CD4-positive, alpha-beta T cell (primary cell): ENCODE measurements at regions not wholly inside any gene's neighbourhood (a gene's known extent, or its start where the extent isn't known, plus 50 kb on each side); places are given as distances from the start of the nearest gene placed in this dataset.

ENCODE experiments used
- ATAC-seq: fragments of 200-7000 bp; cut with Tn5 transposase; one replicate; pipeline ENCODE4 v1.10.0; 2022; ENCODE audit warnings: mild to moderate bottlenecking; ENCODE audit not compliant: poor library complexity
- CTCF ChIA-PET: fragments of 350-600 bp; sonication (Branson Sonifier 250); formaldehyde crosslinking; loops from one replicate; lab custom pipeline; 2021; ENCODE audit warnings: antibody characterized with exemption, inconsistent platforms; lab: Charles Lee
- POLR2A ChIA-PET: fragments of 350-600 bp; sonication (Branson Sonifier 250); formaldehyde crosslinking; loops from one replicate; lab custom pipeline; 2021; ENCODE audit warnings: antibody characterized with exemption, inconsistent platforms; lab: Charles Lee
- DNase-seq, 14 experiments: peaks; one replicate each; pipeline ENCODE4 v3.0.0-alpha.2; 2013 to 2020; ENCODE audit warnings: mixed read lengths in 2 of 14
- H3K27ac ChIP-seq, 2 donors: one replicate each; pipeline versions ENCODE4 v1.5.1 to v1.7.0; 2013; ENCODE audit warnings: low read length in 2 of 2, low read depth in 1 of 2, mild to moderate bottlenecking in 1 of 2
- H3K27me3 ChIP-seq, 2 experiments: 1 replicate in 1 of 2; 2 replicates in 1 of 2; pipeline versions ENCODE4 v1.6.1 to v1.7.0; 2013; ENCODE audit warnings: low read length in 2 of 2, control low read depth in 1 of 2, mild to moderate bottlenecking in 1 of 2, moderate library complexity in 1 of 2; ENCODE audit not compliant: insufficient read depth in 2 of 2, control insufficient read depth in 1 of 2
- H3K36me3 ChIP-seq: one replicate; pipeline ENCODE4 v1.6.1; 2013; ENCODE audit warnings: low read length, control low read depth; ENCODE audit not compliant: insufficient read depth
- H3K4me1 ChIP-seq: one replicate; pipeline ENCODE4 v1.6.1; 2013; ENCODE audit warnings: low read length, control low read depth; ENCODE audit not compliant: insufficient read depth
- H3K4me3 ChIP-seq: one replicate; pipeline ENCODE4 v1.5.1; 2013; ENCODE audit warnings: mild to moderate bottlenecking, low read length, moderate library complexity
- H3K9me3 ChIP-seq, 2 experiments: 1 replicate in 1 of 2; 2 replicates in 1 of 2; pipeline versions ENCODE4 v1.6.1 to v1.7.0; 2013; ENCODE audit warnings: low read length in 2 of 2, mild to moderate bottlenecking in 2 of 2, control low read depth in 1 of 2, moderate library complexity in 1 of 2; ENCODE audit not compliant: control insufficient read depth in 1 of 2, insufficient read depth in 1 of 2
- H3K27ac Mint-ChIP-seq: one replicate; pipeline ENCODE4 v1.8.0; 2020; ENCODE audit warnings: mixed read lengths
- H3K27me3 Mint-ChIP-seq: one replicate; pipeline ENCODE4 v1.8.0; 2021; ENCODE audit warnings: mixed read lengths
- H3K36me3 Mint-ChIP-seq: one replicate; pipeline ENCODE4 v1.8.0; 2021; ENCODE audit warnings: low read depth, mixed read lengths
- H3K4me1 Mint-ChIP-seq: one replicate; pipeline ENCODE4 v1.8.0; 2021; ENCODE audit warnings: low read depth, mixed read lengths
- H3K4me3 Mint-ChIP-seq: one replicate; pipeline ENCODE4 v1.8.0; 2020; ENCODE audit warnings: mild to moderate bottlenecking, mixed read lengths
- H3K9me3 Mint-ChIP-seq: one replicate; pipeline ENCODE4 v1.8.0; 2020; ENCODE audit warnings: mixed read lengths
- intact Hi-C, 2 experiments: fragments of 100-400 bp; cut with DNase I in 1 of 2; cut with micrococcal nuclease in 1 of 2; formaldehyde crosslinking; loops; one replicate each; pipeline versions ENCODE4 v1.15.1 to v1.9.0; 2023 to 2025; cut with DNase I, micrococcal nuclease
- TF ChIP-seq, protein P1 (sequence below): fragments of 200-600 bp; IDR thresholded peaks from one replicate; pipeline ENCODE4 v1.8.0; 2022; ENCODE audit warnings: antibody characterized with exemption, mild to moderate bottlenecking

DNA sequence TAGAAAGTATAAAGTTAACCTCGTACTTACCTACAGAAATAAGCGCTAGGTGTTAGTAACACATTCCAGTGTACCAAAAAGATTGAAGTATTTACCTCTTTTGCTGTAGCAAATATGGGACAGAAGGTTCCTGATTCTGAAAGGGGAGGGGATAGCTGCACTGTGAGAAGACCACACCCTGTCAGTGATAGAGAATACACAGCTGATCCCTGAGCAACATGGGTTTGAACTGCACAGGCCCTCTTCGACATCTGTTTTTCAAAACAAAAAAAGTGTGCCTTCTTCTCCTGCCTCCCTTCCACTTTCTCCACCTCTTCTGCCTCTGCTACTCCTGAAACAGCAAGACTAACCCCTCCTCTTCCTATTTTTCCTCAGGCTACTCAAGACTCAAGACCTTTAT is 201.8 kb upstream of the SLIT2 start:
- CTCF ChIA-PET, result no interaction called here
- no peak overlapping the region for H3K4me3 ChIP-seq
- Mint-ChIP-seq H3K4me1 (no peaks in the 10 kb centered on the region), H3K36me3 (no peaks in the 10 kb centered on the region), H3K27ac (no peak overlapping the region), H3K9me3 (peaks cover 2% of the 10 kb centered on the region), H3K4me3 (no peak overlapping the region), H3K27me3 (no peaks in the 10 kb centered on the region)
- no peaks in the 10 kb centered on the region for H3K36me3 ChIP-seq
- no peak overlapping the region for H3K27ac ChIP-seq
- TF ChIP-seq, protein P1, sequence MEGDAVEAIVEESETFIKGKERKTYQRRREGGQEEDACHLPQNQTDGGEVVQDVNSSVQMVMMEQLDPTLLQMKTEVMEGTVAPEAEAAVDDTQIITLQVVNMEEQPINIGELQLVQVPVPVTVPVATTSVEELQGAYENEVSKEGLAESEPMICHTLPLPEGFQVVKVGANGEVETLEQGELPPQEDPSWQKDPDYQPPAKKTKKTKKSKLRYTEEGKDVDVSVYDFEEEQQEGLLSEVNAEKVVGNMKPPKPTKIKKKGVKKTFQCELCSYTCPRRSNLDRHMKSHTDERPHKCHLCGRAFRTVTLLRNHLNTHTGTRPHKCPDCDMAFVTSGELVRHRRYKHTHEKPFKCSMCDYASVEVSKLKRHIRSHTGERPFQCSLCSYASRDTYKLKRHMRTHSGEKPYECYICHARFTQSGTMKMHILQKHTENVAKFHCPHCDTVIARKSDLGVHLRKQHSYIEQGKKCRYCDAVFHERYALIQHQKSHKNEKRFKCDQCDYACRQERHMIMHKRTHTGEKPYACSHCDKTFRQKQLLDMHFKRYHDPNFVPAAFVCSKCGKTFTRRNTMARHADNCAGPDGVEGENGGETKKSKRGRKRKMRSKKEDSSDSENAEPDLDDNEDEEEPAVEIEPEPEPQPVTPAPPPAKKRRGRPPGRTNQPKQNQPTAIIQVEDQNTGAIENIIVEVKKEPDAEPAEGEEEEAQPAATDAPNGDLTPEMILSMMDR, result no peak
- peaks cover 0 to 8% of the 10 kb centered on the region in 2 experiments for H3K9me3 ChIP-seq
- H3K27me3 ChIP-seq, result no peaks in the 10 kb centered on the region
- POLR2A ChIA-PET, result no interaction called here
- intact Hi-C loops, result no loop called here
- no peaks in the 10 kb centered on the region for H3K4me1 ChIP-seq
- ATAC-seq, result no peak
- no peak for DNase-seq

DNA sequence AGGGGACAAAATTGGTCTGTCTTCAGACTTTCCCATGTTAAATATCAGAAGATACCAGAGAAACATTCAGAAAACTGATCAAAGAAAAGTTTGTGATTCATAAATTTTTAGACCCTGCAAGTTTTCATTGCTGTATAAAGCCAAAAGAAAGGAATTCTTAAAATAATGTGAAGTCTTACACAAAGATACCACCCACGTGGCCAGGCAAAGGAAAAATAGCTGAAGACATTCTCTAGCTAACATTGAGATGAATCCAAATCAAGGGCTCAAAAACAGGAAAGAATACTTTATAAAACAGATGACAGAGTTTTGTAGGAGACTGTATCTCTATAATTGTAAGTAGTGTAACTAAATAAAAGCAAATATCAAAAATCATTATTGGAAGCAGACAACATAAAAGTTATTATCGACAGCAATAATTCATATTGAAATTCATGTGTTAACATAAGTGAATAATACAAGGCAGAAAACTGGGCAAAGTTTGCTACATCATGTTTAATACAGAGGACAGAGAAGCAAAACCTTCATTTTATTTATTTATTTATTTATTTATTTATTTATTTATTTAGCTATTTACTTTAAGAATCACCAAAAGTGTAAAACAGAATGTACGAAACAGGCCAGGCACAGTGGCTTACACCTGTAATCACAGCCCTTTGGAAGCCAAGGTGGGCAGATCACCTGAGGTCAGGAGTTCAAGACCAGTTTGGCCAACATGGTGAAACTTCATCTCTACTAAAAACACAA is 204.6 kb upstream of the SLIT2 start:
- no peak overlapping the region for H3K4me3 Mint-ChIP-seq
- Histone ChIP-seq H3K36me3 (no peaks in the 10 kb centered on the region), H3K4me1 (no peaks in the 10 kb centered on the region), H3K4me3 (no peak overlapping the region), H3K9me3 (no peaks in the 10 kb centered on the region), H3K27me3 (no peaks in the 10 kb centered on the region), H3K27ac (no peak overlapping the region)
- no peak overlapping the region for H3K27ac Mint-ChIP-seq
- no peak for DNase-seq
- TF ChIP-seq, protein P1, result no peak
- H3K27me3 Mint-ChIP-seq, result no peaks in the 10 kb centered on the region
- ChIA-PET POLR2A (no interaction called here), CTCF (no interaction called here)
- no peaks in the 10 kb centered on the region for H3K36me3 Mint-ChIP-seq
- no peaks in the 10 kb centered on the region for H3K4me1 Mint-ChIP-seq
- intact Hi-C loops, result no loop called here
- ATAC-seq, result no peak
- H3K9me3 Mint-ChIP-seq, result peaks cover 2% of the 10 kb centered on the region

DNA sequence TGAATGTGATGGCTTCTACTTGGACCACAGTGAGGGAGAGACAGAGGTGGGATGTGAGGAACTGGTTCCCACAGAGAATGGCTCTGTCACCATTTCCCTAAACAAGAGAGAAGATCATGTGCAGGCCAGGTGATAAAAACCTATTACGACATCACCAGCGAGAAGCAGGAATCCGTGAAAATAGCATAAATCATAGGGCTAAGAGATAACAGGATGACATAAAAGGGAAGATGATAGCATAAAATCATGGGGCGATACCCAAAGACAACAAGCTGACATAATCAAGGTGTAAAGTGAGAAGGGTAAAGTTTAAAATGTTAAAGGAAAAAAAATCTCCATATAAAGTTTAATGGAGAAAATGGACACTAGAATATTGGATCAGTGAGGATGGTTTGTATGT is 205.5 kb upstream of the SLIT2 start:
- no peak overlapping the region for H3K4me3 ChIP-seq
- no peak overlapping the region for H3K27ac Mint-ChIP-seq
- intact Hi-C loops, result no loop called here
- peaks cover 2% of the 10 kb centered on the region for H3K9me3 Mint-ChIP-seq
- ChIA-PET POLR2A (no interaction called here), CTCF (no interaction called here)
- H3K4me1 ChIP-seq, result no peaks in the 10 kb centered on the region
- H3K4me3 Mint-ChIP-seq, result no peak overlapping the region
- H3K27me3 Mint-ChIP-seq, result no peaks in the 10 kb centered on the region
- H3K36me3 Mint-ChIP-seq, result no peaks in the 10 kb centered on the region
- ATAC-seq (no peak), DNase-seq (no peak)
- H3K9me3 ChIP-seq, result no peaks in the 10 kb centered on the region
- H3K27me3 ChIP-seq, result no peaks in the 10 kb centered on the region
- TF ChIP-seq, protein P1, result no peak
- H3K4me1 Mint-ChIP-seq, result no peaks in the 10 kb centered on the region
- H3K36me3 ChIP-seq, result no peaks in the 10 kb centered on the region
- H3K27ac ChIP-seq, result no peak overlapping the region
